NCI-H1092 (cell line): ENCODE measurements at regions not wholly inside any gene's neighbourhood (a gene's known extent, or its start where the extent isn't known, plus 50 kb on each side); places are given as distances from the start of the nearest gene placed in this dataset.

Experiments used
- DNase-seq: peaks from one replicate; lab custom pipeline; 2025; lab: John Stamatoyannopoulos, UW

DNA sequence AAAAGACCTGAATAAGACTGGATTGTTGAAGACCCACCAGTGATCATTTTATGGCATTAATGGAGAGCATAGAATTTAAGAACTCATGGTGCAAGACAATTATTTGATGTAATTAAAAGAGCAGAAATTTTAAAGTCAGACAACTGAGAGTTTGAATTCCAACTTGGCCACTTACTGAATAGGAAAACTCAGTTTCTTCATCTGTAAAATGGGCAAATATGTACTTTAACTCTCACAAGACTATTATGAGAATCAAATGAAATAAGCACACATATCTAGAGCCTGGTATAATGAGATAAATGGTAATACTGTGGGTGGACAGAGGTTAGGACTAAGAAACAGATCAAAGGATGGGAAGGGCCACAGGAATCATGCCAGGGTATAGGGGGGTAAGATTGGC, 88.0 kb downstream of the SOX9 start:
- DNase-seq = no peak

DNA sequence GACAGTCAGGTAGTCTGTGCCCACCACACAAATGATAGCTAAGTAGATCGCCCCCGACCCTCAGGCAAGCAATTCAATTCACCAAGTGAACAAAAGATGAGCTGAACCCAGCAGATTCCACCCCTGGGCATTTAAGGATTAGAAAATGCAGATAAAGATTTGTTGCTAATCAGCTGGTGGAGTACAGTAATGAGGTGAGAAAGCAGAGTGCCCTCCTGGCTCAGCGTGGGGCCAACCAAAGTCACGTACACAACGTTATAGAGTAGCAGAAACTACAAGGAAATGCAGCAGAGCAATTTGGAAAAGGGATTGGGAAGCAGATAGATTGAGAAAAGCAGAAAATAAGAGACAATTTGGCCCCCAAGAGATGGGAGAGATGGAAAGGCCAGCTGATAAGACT, 91.2 kb downstream of the SOX9 start:
- no peak for DNase-seq

DNA sequence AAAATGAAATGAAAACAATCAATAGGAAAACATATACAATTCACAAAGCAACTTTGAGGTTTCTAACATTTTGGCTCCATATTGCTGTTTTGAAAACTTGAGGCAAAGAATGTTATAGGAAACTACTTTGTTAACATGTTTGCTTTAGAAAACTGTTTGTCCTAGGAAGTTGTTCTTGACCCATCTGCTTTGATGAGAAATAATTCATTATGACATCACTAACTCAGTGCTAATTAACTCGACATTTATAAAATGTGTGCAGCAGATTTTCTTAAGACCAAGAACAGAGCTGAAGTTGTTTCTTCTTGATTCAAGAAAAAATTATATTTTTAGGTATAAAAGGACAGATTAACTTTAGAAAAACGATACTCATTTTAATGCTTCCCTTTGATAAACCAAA, 94.7 kb downstream of the SOX9 start:
- no peak for DNase-seq

GRCh38 chr17:72215928-72216327, 95.1 kb downstream of the SOX9 start:
- DNase-seq = no peak

DNA sequence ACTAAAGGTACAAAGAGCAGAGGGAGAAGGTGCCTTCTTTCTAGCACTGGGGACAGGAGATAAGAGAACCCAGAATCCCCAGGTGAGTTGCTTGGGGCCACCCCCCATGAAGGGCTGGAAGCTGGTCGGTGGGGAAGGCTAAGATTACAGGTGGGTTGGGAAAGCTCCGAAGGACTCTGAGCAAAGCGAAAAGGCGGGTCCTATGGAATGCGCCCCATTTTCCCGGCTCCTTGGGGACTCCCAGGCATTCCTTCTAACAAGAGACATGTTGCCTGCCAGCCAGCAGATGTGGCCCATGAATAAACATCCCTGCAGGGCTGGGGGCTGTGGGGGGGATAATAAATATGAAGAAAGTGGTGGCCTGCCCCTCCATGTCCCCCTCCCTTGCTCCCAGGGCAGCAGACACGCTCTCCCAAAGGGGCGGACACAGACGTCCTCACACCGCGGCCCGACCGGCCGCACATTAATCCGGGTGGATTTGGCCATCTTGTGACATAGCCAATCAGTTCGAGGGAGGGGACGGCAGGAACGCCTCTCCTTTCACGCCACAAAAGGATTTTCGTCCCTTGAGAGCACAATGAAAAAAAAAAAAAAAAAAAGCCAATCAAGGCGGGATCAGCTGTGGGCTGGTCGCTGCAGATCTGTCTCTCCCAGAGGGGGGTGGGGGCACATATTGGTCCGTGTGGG, 98.5 kb downstream of the SOX9 start:
- no peak for DNase-seq

- no peak for DNase-seq
Observed at GRCh38 chr17:72219824-72220493, 99.1 kb downstream of the SOX9 start.

- no peak for DNase-seq
Observed at GRCh38 chr17:72222661-72223380, 102.0 kb downstream of the SOX9 start.

DNA sequence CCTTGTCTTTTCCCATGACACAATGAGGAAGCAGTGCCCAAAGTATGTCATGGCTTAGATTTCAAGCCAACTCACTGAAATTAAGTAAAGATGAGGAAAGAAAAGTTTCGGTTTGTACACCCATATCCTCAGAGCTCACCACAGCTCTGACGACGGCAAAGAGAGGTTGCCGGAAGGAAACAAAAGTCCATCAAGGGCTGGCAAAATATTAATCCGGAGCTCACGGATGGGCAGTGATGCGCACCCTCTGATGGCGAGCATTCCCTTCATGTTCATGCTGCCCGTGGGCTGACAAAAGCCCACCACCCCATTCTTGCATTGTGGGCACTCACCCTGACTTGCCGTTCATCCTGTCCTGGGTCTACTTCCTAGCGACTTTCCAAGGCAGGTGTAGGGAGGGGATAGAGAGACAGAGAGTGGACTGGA, 103.1 kb downstream of the SOX9 start:
- DNase-seq = no peak

- no peak for DNase-seq
Observed at GRCh38 chr17:72226322-72226721, 105.5 kb downstream of the SOX9 start.

DNA sequence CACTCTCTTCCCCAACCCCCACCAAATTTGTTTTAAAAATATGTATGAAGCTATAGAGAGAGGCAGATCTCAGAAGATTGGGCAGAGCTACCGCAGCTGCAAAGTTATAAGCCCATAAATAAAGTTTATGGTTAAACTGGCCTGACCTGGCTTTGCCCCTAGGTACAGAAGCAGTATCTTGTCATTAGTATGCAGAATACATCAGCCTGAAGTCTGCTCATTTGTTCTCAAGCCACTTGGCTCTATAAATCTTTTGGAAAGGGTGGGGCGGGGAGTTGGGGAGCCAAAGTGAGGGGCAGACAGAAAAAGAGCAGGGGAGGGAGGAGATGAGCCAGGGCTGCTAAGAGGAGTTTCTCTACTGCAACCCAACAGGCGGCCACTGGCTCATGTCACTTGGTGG, 113.2 kb downstream of the SOX9 start:
- DNase-seq = no peak

- DNase-seq = no peak
Observed at GRCh38 chr17:72234985-72235384, 114.2 kb downstream of the SOX9 start.

DNA sequence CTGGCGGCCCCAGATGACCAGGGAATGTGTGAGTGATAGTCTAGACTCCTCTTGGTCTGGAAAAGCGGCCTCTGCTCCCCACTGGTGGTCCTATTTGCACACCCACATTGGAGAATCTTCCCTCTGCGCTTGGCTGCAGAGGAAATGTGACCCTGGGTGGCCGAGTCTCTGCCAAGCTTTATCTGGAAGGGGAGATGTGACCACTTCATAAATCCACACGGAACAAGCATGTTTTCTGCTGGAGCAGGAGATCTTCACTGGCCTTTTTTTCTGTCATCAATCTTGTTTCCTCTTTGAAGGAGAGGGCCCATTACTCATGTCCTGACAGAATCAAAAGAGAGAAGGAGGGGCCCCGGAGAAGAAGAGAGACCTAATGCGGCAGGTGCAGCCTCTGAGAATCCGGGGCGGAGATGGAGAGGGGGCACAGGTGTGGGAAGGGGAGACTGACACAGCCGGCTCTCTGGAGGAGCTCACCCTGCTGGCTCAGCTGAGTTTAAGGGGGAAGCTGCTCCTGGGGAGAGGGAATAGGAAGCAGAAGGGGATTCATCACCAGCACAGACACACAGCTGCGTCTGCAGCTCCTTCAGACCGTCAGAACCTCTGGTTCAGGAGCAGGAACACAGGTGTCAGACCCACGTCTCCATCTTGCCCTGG, 116.3 kb downstream of the SOX9 start:
- DNase-seq = peak; percentile 18

GRCh38 chr17:72238157-72238673, 117.4 kb downstream of the SOX9 start:
- no peak for DNase-seq

GRCh38 chr17:72239548-72239947, 118.7 kb downstream of the SOX9 start:
- DNase-seq = no peak

DNA sequence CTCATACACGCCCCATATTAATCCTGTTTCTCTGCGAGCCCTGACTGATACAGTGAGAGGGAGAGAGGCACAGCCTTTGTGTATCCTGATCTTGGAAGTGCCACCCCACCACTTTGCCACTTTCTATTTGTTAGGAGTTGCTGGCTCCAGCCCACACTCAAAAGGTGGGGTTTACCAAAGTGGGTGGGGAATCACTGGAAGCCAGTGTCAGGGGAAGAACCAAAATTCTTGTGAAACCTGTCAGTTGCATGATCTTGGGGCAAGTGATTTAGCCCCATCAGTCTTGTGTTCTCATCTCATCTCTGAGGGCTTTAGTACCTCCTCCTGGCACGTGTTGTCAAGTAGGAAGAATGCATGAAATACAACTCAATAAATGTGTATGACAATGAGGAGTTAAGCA, 119.5 kb downstream of the SOX9 start:
- DNase-seq = no peak

DNA sequence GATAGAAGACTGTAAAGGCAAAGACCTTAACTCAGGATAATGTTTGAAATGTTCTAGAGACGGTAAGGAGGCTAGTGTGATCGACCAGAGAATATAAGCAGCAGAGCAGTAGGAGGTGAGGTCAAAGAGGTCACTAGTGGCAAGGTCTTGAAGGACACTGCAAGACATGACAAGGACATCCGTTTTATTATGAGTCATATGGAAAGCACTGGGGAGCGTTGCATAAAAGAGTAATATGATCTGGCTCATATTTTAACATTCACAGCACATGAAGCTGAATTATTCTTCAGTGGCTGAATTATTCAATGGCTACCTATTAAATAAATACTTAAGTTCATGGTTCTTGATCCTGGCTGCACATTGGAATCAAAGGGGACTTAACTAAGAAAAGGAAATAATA, 123.7 kb downstream of the SOX9 start:
- DNase-seq = no peak

GRCh38 chr17:72244956-72245355, 124.1 kb downstream of the SOX9 start:
- DNase-seq = no peak

GRCh38 chr17:72249441-72249840, 128.6 kb downstream of the SOX9 start:
- DNase-seq = no peak

DNA sequence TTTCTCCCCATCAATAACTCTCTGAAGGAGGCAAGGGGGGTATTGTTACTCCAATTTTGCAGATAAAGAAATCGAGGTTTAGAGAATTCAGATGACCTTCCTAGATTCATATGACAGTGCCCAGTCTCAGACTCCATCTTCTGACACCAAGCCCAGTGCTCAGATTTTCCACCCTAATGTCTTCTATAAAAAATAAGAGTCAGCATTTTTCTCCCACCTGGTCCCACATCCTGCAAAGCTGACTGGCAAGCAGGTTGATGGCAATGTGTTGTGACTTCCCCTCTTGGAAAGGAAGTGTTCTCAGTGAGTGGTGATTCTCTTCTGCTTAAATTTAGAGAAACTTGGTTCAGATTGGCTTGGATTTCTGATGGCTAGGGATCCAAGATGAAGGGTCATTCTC, 129.4 kb downstream of the SOX9 start:
- no peak for DNase-seq

DNA sequence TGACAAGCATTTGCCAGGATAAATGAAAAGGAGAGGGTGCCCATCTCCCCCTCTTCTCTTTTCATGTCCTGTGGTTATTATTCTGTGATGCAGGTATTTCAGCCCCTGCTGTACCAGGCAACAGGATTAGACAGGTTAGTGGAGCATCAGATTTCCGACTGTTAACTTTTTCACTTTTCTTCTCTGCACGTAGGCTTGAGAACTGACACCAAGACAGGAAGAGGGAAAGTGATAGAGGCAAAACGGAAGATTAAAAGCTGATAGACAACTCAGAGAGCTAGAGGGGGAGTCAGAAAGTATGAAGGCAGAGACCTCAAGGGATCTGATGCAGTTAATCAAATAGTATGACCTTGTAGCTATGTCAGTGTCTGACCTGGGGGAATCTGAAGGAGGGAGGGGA, 132.8 kb downstream of the SOX9 start:
- no peak for DNase-seq

DNA sequence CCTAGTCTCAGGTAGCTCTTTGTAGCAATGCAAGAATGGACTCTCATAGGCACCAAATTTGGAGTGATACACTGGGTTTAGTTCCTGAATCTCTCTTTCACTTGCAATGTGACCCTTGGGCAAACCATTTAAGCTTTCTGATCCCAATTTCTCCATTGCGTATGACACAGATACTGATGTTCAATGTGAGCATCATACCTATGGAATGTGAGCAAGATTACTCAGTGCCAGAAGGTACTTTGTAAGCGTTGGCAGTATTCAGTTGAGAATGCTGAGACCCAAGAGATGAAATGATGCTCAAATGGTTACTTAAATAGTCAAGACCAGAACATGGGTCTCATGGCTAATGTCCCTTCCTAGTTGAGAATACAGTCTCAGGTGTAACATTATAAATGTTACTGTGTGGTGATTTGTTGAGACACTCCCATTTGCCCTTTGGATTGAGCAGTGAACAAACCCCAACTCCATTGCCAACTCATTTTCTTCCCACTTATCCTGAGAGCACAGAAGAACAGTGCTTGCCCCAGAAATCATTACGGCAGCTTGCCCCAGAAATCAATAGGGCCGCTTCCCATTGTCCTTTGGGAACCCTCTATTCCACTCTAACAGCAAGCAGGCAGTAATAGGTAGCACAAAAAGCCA, 134.1 kb downstream of the SOX9 start:
- no peak for DNase-seq

GRCh38 chr17:72255481-72255880, 134.7 kb downstream of the SOX9 start:
- DNase-seq = no peak
